ENCODE measurements at regions not wholly inside any gene's neighbourhood (a gene's known extent, or its start where the extent isn't known, plus 50 kb on each side); places are given as distances from the start of the nearest gene placed in this dataset.
"Not testable (repeated sequence)": the region's sequence is repeated elsewhere in the genome, so short reads cannot be mapped to it uniquely, and the experiment has no call there.

DNA sequence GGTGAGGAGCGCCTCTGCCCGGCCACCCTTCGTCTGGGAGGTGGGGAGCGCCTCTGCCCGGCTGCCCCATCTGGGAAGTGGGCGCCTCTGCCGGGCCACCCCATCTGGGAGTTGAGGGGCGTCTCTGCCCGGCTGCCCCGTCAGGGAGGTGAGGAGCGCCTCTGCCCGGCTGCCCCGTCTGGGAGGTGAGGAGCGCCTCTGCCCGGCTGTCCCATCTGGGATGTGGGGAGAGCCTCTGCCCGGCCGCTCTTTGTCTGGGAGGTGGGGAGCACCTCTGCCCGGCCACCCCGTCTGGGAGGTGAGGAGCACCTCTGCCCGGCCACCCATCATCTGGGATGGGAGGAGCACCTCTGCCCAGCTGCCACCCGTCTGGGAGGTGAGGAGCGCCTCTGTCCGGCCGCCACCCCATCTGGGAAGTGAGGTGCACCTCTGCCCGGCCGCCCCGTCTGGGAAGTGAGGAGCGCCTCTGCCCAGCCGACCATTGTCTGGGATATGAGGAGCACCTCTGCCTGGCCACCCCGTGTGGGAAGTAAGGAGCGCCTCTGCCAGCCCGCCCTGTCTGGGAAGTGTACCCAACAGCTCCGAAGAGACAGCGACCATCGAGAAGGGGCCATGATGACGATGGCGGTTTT lies 144.2 kb upstream of the PRDX4 start:
- H3K36me3 ChIP-seq (ENCODE audit: insufficient read depth); H3K4me1 Mint-ChIP-seq; H4K20me1 ChIP-seq (replicated peaks; ENCODE audit: insufficient read depth); H3K27me3 ChIP-seq (ENCODE audit: insufficient read depth); H3K4me1 ChIP-seq (ENCODE audit: insufficient read depth); H3K79me2 ChIP-seq (replicated peaks; ENCODE audit: insufficient read depth); H3K9me2 ChIP-seq (ENCODE audit: insufficient read depth); H3K27me3 Mint-ChIP-seq (ENCODE audit: insufficient read depth, low read depth, poor library complexity); DNase-seq (ENCODE audit: low spot score); H3K4me2 ChIP-seq; H3K27ac Mint-ChIP-seq; H3F3A ChIP-seq (replicated peaks; ENCODE audit: low read depth); H3K4me3 ChIP-seq; H3K27ac ChIP-seq (ENCODE audit: low read depth); H3K4me3 Mint-ChIP-seq; ATAC-seq; H2AFZ ChIP-seq: not testable (repeated sequence)
- peaks cover 15% of the 10 kb centered on the region; the same call in 2 of the 3 replicates for H3K36me3 Mint-ChIP-seq (ENCODE audit: low read depth)
- peaks cover 27% of the 10 kb centered on the region for H3K9me3 Mint-ChIP-seq

DNA sequence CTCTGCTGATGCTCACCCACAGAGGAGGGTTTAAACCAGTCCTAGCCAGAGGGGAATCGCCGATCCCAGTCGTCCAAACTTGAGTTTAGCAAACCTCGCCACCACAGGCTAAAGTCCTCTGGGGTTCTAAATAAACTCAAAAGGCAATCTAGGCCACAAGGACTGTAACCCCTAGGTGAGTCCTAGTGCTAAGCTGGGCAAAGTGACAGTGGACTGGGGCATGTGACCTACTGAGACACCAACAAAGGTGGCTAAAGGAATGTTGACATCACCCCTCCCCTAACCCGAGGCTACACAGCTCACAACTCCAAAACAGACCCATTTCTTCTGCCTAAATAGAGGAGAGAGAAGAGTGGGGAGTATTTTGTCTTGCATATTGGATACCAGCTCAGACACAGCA lies 142.8 kb upstream of the PRDX4 start:
- no peaks in the 10 kb centered on the region for H3F3A ChIP-seq (replicated peaks; ENCODE audit: low read depth)
- no peak overlapping the region for H3K4me2 ChIP-seq
- TF ChIP-seq ZNF114 (CRISPR knock-in tag; IDR thresholded peaks at IDR 0.05) (no peak), EZH2phosphoT487 (IDR thresholded peaks at IDR 0.05; ENCODE audit: unreplicated experiment) (no peak), NANOG (IDR thresholded peaks at IDR 0.05; ENCODE audit: borderline replicate concordance) (no peak), CREB1 (CRISPR knock-in tag; IDR thresholded peaks at IDR 0.05; ENCODE audit: low read depth) (no peak), STAT1 (IDR thresholded peaks at IDR 0.05; ENCODE audit: unreplicated experiment) (no peak)
- TF ChIP-seq, protein P1, sequence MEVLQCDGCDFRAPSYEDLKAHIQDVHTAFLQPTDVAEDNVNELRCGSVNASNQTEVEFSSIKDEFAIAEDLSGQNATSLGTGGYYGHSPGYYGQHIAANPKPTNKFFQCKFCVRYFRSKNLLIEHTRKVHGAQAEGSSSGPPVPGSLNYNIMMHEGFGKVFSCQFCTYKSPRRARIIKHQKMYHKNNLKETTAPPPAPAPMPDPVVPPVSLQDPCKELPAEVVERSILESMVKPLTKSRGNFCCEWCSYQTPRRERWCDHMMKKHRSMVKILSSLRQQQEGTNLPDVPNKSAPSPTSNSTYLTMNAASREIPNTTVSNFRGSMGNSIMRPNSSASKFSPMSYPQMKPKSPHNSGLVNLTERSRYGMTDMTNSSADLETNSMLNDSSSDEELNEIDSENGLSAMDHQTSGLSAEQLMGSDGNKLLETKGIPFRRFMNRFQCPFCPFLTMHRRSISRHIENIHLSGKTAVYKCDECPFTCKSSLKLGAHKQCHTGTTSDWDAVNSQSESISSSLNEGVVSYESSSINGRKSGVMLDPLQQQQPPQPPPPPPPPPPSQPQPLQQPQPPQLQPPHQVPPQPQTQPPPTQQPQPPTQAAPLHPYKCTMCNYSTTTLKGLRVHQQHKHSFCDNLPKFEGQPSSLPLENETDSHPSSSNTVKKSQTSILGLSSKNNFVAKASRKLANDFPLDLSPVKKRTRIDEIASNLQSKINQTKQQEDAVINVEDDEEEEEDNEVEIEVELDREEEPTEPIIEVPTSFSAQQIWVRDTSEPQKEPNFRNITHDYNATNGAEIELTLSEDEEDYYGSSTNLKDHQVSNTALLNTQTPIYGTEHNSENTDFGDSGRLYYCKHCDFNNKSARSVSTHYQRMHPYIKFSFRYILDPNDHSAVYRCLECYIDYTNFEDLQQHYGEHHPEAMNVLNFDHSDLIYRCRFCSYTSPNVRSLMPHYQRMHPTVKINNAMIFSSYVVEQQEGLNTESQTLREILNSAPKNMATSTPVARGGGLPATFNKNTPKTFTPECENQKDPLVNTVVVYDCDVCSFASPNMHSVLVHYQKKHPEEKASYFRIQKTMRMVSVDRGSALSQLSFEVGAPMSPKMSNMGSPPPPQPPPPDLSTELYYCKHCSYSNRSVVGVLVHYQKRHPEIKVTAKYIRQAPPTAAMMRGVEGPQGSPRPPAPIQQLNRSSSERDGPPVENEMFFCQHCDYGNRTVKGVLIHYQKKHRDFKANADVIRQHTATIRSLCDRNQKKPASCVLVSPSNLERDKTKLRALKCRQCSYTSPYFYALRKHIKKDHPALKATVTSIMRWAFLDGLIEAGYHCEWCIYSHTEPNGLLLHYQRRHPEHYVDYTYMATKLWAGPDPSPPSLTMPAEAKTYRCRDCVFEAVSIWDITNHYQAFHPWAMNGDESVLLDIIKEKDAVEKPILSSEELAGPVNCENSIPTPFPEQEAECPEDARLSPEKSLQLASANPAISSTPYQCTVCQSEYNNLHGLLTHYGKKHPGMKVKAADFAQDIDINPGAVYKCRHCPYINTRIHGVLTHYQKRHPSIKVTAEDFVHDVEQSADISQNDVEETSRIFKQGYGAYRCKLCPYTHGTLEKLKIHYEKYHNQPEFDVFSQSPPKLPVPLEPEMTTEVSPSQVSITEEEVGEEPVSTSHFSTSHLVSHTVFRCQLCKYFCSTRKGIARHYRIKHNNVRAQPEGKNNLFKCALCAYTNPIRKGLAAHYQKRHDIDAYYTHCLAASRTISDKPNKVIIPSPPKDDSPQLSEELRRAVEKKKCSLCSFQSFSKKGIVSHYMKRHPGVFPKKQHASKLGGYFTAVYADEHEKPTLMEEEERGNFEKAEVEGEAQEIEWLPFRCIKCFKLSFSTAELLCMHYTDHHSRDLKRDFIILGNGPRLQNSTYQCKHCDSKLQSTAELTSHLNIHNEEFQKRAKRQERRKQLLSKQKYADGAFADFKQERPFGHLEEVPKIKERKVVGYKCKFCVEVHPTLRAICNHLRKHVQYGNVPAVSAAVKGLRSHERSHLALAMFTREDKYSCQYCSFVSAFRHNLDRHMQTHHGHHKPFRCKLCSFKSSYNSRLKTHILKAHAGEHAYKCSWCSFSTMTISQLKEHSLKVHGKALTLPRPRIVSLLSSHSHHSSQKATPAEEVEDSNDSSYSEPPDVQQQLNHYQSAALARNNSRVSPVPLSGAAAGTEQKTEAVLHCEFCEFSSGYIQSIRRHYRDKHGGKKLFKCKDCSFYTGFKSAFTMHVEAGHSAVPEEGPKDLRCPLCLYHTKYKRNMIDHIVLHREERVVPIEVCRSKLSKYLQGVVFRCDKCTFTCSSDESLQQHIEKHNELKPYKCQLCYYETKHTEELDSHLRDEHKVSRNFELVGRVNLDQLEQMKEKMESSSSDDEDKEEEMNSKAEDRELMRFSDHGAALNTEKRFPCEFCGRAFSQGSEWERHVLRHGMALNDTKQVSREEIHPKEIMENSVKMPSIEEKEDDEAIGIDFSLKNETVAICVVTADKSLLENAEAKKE (CRISPR knock-in tag; IDR thresholded peaks at IDR 0.05) = no peak
- TF ChIP-seq, protein P2, sequence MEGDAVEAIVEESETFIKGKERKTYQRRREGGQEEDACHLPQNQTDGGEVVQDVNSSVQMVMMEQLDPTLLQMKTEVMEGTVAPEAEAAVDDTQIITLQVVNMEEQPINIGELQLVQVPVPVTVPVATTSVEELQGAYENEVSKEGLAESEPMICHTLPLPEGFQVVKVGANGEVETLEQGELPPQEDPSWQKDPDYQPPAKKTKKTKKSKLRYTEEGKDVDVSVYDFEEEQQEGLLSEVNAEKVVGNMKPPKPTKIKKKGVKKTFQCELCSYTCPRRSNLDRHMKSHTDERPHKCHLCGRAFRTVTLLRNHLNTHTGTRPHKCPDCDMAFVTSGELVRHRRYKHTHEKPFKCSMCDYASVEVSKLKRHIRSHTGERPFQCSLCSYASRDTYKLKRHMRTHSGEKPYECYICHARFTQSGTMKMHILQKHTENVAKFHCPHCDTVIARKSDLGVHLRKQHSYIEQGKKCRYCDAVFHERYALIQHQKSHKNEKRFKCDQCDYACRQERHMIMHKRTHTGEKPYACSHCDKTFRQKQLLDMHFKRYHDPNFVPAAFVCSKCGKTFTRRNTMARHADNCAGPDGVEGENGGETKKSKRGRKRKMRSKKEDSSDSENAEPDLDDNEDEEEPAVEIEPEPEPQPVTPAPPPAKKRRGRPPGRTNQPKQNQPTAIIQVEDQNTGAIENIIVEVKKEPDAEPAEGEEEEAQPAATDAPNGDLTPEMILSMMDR (conservative IDR thresholded peaks at IDR 0.05; ENCODE audit: low read depth in 2 of 2) = no peak
- no peaks in the 10 kb centered on the region for H3K79me2 ChIP-seq (replicated peaks; ENCODE audit: insufficient read depth)
- no peaks in the 10 kb centered on the region for H3K4me1 ChIP-seq (ENCODE audit: insufficient read depth)
- H4K20me1 ChIP-seq (replicated peaks; ENCODE audit: insufficient read depth) = no peaks in the 10 kb centered on the region
- ATAC-seq = no peak
- Mint-ChIP-seq H3K27me3 (ENCODE audit: insufficient read depth, low read depth, poor library complexity) (no peaks in the 10 kb centered on the region), H3K9me3 (peaks cover 27% of the 10 kb centered on the region), H3K36me3 (ENCODE audit: low read depth) (peaks cover 15% of the 10 kb centered on the region; the same call in 2 of the 3 replicates), H3K4me1 (no peaks in the 10 kb centered on the region), H3K4me3 (no peak overlapping the region), H3K27ac (no peak overlapping the region)
- H3K27ac ChIP-seq (ENCODE audit: low read depth) = no peak overlapping the region
- no peak for DNase-seq (ENCODE audit: low spot score)
- H3K36me3 ChIP-seq (ENCODE audit: insufficient read depth) = no peaks in the 10 kb centered on the region
- H3K4me3 ChIP-seq = no peak overlapping the region
- no peaks in the 10 kb centered on the region for H3K27me3 ChIP-seq (ENCODE audit: insufficient read depth)
- H2AFZ ChIP-seq = no peak overlapping the region
- H3K9me2 ChIP-seq (ENCODE audit: insufficient read depth) = no peaks in the 10 kb centered on the region
